Mesendoderm (in vitro differentiated cells): ENCODE measurements at regions not wholly inside any gene's neighbourhood (a gene's known extent, or its start where the extent isn't known, plus 50 kb on each side); places are given as distances from the start of the nearest gene placed in this dataset.

ENCODE experiments used
- DNase-seq: peaks from one replicate; pipeline ENCODE4 v3.0.0; 2013
- H2AK5ac ChIP-seq: 2 replicates; pipeline ENCODE4 v1.6.1; 2013; ENCODE audit warnings: low read length, inconsistent platforms
- H2BK120ac ChIP-seq: 2 replicates; pipeline ENCODE4 v1.6.1; 2013; ENCODE audit warnings: low read depth, mild to moderate bottlenecking, low read length, moderate library complexity, mixed read lengths
- H2BK15ac ChIP-seq: replicated peaks from 2 replicates; pipeline ENCODE4 v1.6.1; 2013; ENCODE audit warnings: low read depth, mild to moderate bottlenecking, moderate library complexity
- H2BK5ac ChIP-seq: 2 replicates; pipeline ENCODE4 v1.6.1; 2013; ENCODE audit warnings: low read length, inconsistent platforms
- H3K18ac ChIP-seq: 2 replicates; pipeline ENCODE4 v1.6.1; 2013; ENCODE audit warnings: mild to moderate bottlenecking, low read length, mixed read lengths
- H3K23ac ChIP-seq: one replicate; pipeline ENCODE4 v1.6.1; 2013; ENCODE audit warnings: low read length
- H3K27ac ChIP-seq: 2 replicates; pipeline ENCODE4 v1.5.1; 2013; ENCODE audit warnings: low read depth, mild to moderate bottlenecking, inconsistent platforms, low read length, moderate library complexity
- H3K27me3 ChIP-seq: 2 replicates; pipeline ENCODE4 v1.6.1; 2013; ENCODE audit warnings: low read length, control low read depth, mild to moderate bottlenecking, inconsistent platforms; ENCODE audit not compliant: insufficient read depth, poor library complexity
- H3K36me3 ChIP-seq: 2 replicates; pipeline ENCODE4 v1.6.1; 2013; ENCODE audit warnings: low read length, inconsistent platforms; ENCODE audit not compliant: control insufficient read depth, insufficient read depth
- H3K4ac ChIP-seq: one replicate; pipeline ENCODE4 v1.6.1; 2013; ENCODE audit warnings: low read depth, mild to moderate bottlenecking, low read length, moderate library complexity
- H3K4me1 ChIP-seq: 2 replicates; pipeline ENCODE4 v1.6.1; 2013; ENCODE audit warnings: low read depth, low read length, inconsistent platforms; ENCODE audit not compliant: control insufficient read depth
- H3K4me2 ChIP-seq: 2 replicates; pipeline ENCODE4 v1.6.1; 2013; ENCODE audit warnings: low read length
- H3K4me3 ChIP-seq: 2 replicates; pipeline ENCODE4 v1.5.1; 2013; ENCODE audit warnings: mild to moderate bottlenecking, low read length
- H3K56ac ChIP-seq: one replicate; pipeline ENCODE4 v1.6.1; 2013; ENCODE audit warnings: low read length
- H3K79me1 ChIP-seq: 2 replicates; pipeline ENCODE4 v1.6.1; 2013; ENCODE audit warnings: low read length, inconsistent platforms
- H3K79me2 ChIP-seq: 2 replicates; pipeline ENCODE4 v1.6.1; 2013; ENCODE audit warnings: mild to moderate bottlenecking, low read length; ENCODE audit not compliant: control insufficient read depth, insufficient read depth
- H3K9ac ChIP-seq: 2 replicates; pipeline ENCODE4 v1.6.1; 2013; ENCODE audit warnings: low read length, inconsistent platforms
- H4K5ac ChIP-seq: one replicate; pipeline ENCODE4 v1.6.1; 2013; ENCODE audit warnings: low read length
- H4K8ac ChIP-seq: one replicate; pipeline ENCODE4 v1.6.1; 2013; ENCODE audit warnings: low read depth, mild to moderate bottlenecking, control low read depth, low read length, moderate library complexity
- WGBS: extraction: QIAGEN DNeasy Blood & Tissue Kit; methylation state at CpG from one replicate; pipeline ENCODE4 v1.1.7; 2013; ENCODE audit warnings: low lambda C conversion rate, missing lambda C conversion rate; ENCODE audit not compliant: insufficient coverage; ENCODE audit errors: extremely low coverage; 5-methylcytosine and 5-hydroxymethylcytosine counted together

DNA sequence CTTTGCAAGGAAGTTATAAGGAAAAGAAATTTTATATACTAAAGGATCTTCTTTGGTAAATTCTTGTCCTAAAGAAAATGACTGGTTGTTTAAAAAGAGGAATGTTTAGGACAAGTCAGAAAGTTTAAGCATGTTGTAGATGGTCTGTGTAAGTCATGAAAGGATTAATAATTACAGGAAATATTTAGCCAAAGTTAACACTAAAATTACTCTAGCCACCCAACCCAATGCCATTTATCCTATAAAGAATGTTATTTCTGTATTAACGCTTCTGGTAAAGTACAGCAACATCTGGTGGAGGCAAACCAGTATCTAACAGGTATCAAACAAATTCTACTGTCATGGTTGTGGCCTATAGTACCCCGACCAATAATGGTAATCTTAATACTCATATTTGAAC lies 546.9 kb upstream of the PKDCC start:
- Histone ChIP-seq H3K36me3 (no peaks in the 10 kb centered on the region), H2BK5ac (no peak overlapping the region), H3K18ac (no peak overlapping the region), H3K4me1 (no peaks in the 10 kb centered on the region), H3K27me3 (no peaks in the 10 kb centered on the region), H4K5ac (no peak overlapping the region), H3K9ac (no peak overlapping the region), H2AK5ac (no peak overlapping the region), H2BK15ac (no peak overlapping the region), H2BK120ac (no peak overlapping the region), H3K79me1 (no peaks in the 10 kb centered on the region), H4K8ac (no peak overlapping the region), H3K56ac (no peak overlapping the region), H3K23ac (no peak overlapping the region), H3K27ac (no peak overlapping the region), H3K79me2 (no peaks in the 10 kb centered on the region), H3K4me2 (no peak overlapping the region), H3K4ac (no peak overlapping the region), H3K4me3 (no peak overlapping the region)
- no CpG with 5 or more reads among the region's 2 CpGs for WGBS
- DNase-seq, result peak; percentile 29

- no CpG with 5 or more reads among the region's 1 CpG for WGBS
- Histone ChIP-seq H3K27me3 (no peaks in the 10 kb centered on the region), H4K8ac (no peak overlapping the region), H3K79me2 (no peaks in the 10 kb centered on the region), H2AK5ac (no peak overlapping the region), H3K36me3 (no peaks in the 10 kb centered on the region), H3K4ac (no peak overlapping the region), H2BK120ac (no peak overlapping the region), H2BK15ac (no peak overlapping the region), H3K23ac (no peak overlapping the region), H3K18ac (no peak overlapping the region), H4K5ac (no peak overlapping the region), H3K56ac (no peak overlapping the region), H3K9ac (no peak overlapping the region), H3K79me1 (no peaks in the 10 kb centered on the region), H2BK5ac (no peak overlapping the region), H3K4me2 (no peak overlapping the region), H3K4me3 (no peak overlapping the region), H3K4me1 (no peaks in the 10 kb centered on the region), H3K27ac (no peak overlapping the region)
- no peak for DNase-seq
Observed at GRCh38 chr2:41502752-41503151, 545.1 kb upstream of the PKDCC start.

GRCh38 chr2:41504532-41504931 lies 543.3 kb upstream of the PKDCC start:
- no CpG with 5 or more reads among the region's 2 CpGs for WGBS

GRCh38 chr2:41510108-41510507 lies 537.7 kb upstream of the PKDCC start:
- no peaks in the 10 kb centered on the region for H3K27me3 ChIP-seq
- no peak overlapping the region for H3K9ac ChIP-seq
- no peaks in the 10 kb centered on the region for H3K36me3 ChIP-seq
- H3K4me1 ChIP-seq, result no peaks in the 10 kb centered on the region
- no CpG with 5 or more reads among the region's 4 CpGs for WGBS
- H2BK5ac ChIP-seq, result no peak overlapping the region
- no peak overlapping the region for H4K8ac ChIP-seq
- H3K56ac ChIP-seq, result no peak overlapping the region
- H2BK15ac ChIP-seq, result no peak overlapping the region
- H2AK5ac ChIP-seq, result no peak overlapping the region
- no peak overlapping the region for H3K23ac ChIP-seq
- no peaks in the 10 kb centered on the region for H3K79me2 ChIP-seq
- DNase-seq, result no peak
- H3K79me1 ChIP-seq, result no peaks in the 10 kb centered on the region
- H3K18ac ChIP-seq, result no peak overlapping the region
- no peak overlapping the region for H2BK120ac ChIP-seq
- no peak overlapping the region for H3K27ac ChIP-seq
- H3K4ac ChIP-seq, result no peak overlapping the region
- H4K5ac ChIP-seq, result no peak overlapping the region
- H3K4me3 ChIP-seq, result no peak overlapping the region
- no peak overlapping the region for H3K4me2 ChIP-seq

More at GRCh38 chr2:41504532-41504931, 543.3 kb upstream of the PKDCC start:
- H3K36me3 ChIP-seq, result no peaks in the 10 kb centered on the region
- no peak overlapping the region for H4K5ac ChIP-seq
- H3K4ac ChIP-seq, result no peak overlapping the region
- no peak overlapping the region for H2AK5ac ChIP-seq
- no peak for DNase-seq
- no peak overlapping the region for H3K18ac ChIP-seq
- no peak overlapping the region for H2BK15ac ChIP-seq
- H2BK5ac ChIP-seq, result no peak overlapping the region
- H3K4me1 ChIP-seq, result no peaks in the 10 kb centered on the region
- H3K56ac ChIP-seq, result no peak overlapping the region
- no peak overlapping the region for H4K8ac ChIP-seq
- H2BK120ac ChIP-seq, result no peak overlapping the region
- H3K79me1 ChIP-seq, result no peaks in the 10 kb centered on the region
- H3K9ac ChIP-seq, result no peak overlapping the region
- no peak overlapping the region for H3K27ac ChIP-seq
- H3K79me2 ChIP-seq, result no peaks in the 10 kb centered on the region
- H3K4me3 ChIP-seq, result no peak overlapping the region
- no peak overlapping the region for H3K23ac ChIP-seq
- no peak overlapping the region for H3K4me2 ChIP-seq
- no peaks in the 10 kb centered on the region for H3K27me3 ChIP-seq

GRCh38 chr2:41521211-41521610 lies 526.6 kb upstream of the PKDCC start:
- no peak overlapping the region for H2BK120ac ChIP-seq
- no peak overlapping the region for H2BK15ac ChIP-seq
- H3K79me2 ChIP-seq, result no peaks in the 10 kb centered on the region
- no peak overlapping the region for H3K23ac ChIP-seq
- H3K4me2 ChIP-seq, result no peak overlapping the region
- H3K36me3 ChIP-seq, result no peaks in the 10 kb centered on the region
- peak; percentile 91 for DNase-seq
- H3K4me1 ChIP-seq, result no peaks in the 10 kb centered on the region
- H3K27ac ChIP-seq, result no peak overlapping the region
- no peak overlapping the region for H3K9ac ChIP-seq
- no peak overlapping the region for H4K8ac ChIP-seq
- H3K79me1 ChIP-seq, result no peaks in the 10 kb centered on the region
- no peak overlapping the region for H2AK5ac ChIP-seq
- H3K18ac ChIP-seq, result no peak overlapping the region
- H3K4ac ChIP-seq, result no peak overlapping the region
- H2BK5ac ChIP-seq, result no peak overlapping the region
- no peak overlapping the region for H3K56ac ChIP-seq
- no peaks in the 10 kb centered on the region for H3K27me3 ChIP-seq
- H4K5ac ChIP-seq, result no peak overlapping the region
- no peak overlapping the region for H3K4me3 ChIP-seq

DNA sequence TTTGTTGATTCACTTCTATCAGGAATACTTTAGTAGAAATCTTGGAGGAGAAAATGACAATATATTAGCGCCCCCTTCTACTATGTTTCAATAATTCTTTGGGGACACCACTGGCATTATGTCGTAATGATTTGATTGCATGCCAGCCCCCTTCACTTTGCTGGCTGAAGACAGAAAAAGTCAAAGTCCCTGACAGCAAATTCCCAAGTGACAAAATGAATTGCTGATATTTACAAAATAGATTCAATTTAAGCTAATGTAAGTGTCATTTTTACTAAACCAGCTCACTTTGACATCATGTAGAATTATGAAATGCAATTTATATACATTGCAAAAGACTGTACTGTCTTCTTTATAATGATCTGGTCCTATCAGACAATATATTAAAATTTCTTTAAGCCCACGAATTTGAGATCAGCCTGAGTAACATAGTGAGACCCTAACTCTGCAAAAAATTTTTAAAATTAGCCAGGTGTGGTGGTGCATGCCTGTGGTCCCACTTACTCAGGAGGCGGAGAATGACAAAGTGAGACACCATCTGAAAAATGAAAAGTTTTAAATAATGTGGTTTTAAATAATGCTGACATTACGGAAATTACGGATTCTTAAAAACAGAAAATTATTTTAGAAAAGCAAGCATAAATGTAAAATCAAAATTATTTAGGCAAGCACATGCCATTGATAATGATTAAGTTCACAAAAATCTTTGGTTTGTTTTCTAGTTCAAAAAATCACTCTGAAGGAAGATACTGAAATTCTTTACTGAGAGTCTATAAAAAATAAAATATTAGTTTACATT lies 520.1 kb upstream of the PKDCC start:
- Histone ChIP-seq H3K79me1 (no peaks in the 10 kb centered on the region), H3K79me2 (no peaks in the 10 kb centered on the region), H3K4me3 (no peak overlapping the region), H3K56ac (no peak overlapping the region), H3K4me2 (no peak overlapping the region), H3K9ac (no peak overlapping the region), H3K27ac (no peak overlapping the region), H3K18ac (no peak overlapping the region), H4K8ac (no peak overlapping the region), H3K4ac (no peak overlapping the region), H2BK120ac (no peak overlapping the region), H2BK5ac (no peak overlapping the region), H2BK15ac (no peak overlapping the region), H2AK5ac (no peak overlapping the region), H3K4me1 (no peaks in the 10 kb centered on the region), H3K27me3 (no peaks in the 10 kb centered on the region), H4K5ac (no peak overlapping the region), H3K23ac (no peak overlapping the region), H3K36me3 (no peaks in the 10 kb centered on the region)
- no peak for DNase-seq
- WGBS, result no CpG with 5 or more reads among the region's 6 CpGs
